Spleen (tissue), 11 donors: ENCODE measurements at regions not wholly inside any gene's neighbourhood (a gene's known extent, or its start where the extent isn't known, plus 50 kb on each side); places are given as distances from the start of the nearest gene placed in this dataset.

Source experiments
- DNase-seq: peaks from one replicate; pipeline ENCODE4 v3.0.0-alpha.2; 2020
- H3K27ac ChIP-seq, 8 donors: fragments of 200-600 bp; sonication (generic) in 7 of 8; 1 replicate in 4 of 8; 2 replicates in 4 of 8; pipeline versions ENCODE4 v1.5.0 to v1.8.0; 2016 to 2021; ENCODE audit warnings: inconsistent platforms in 4 of 8, mild to moderate bottlenecking in 4 of 8, moderate library complexity in 1 of 8
- H3K27me3 ChIP-seq, 7 donors: fragments of 200-600 bp; sonication (generic) in 6 of 7; replicated peaks in 1 of 7; 1 replicate in 4 of 7; 2 replicates in 3 of 7; pipeline versions ENCODE4 v1.5.0 to v1.8.0; 2016 to 2021; ENCODE audit warnings: inconsistent platforms in 3 of 7, mild to moderate bottlenecking in 1 of 7
- H3K36me3 ChIP-seq, 6 donors: fragments of 200-600 bp; sonication (generic) in 5 of 6; 1 replicate in 4 of 6; 2 replicates in 2 of 6; pipeline versions ENCODE4 v1.5.0 to v1.8.0; 2016 to 2021; ENCODE audit warnings: inconsistent platforms in 2 of 6
- H3K4me1 ChIP-seq, 6 donors: fragments of 200-600 bp; sonication (generic) in 5 of 6; 1 replicate in 3 of 6; 2 replicates in 3 of 6; pipeline versions ENCODE4 v1.5.0 to v1.8.0; 2016 to 2021; ENCODE audit warnings: inconsistent platforms in 3 of 6
- H3K4me3 ChIP-seq, 8 donors: fragments of 200-600 bp; sonication (generic) in 7 of 8; 1 replicate in 4 of 8; 2 replicates in 4 of 8; pipeline versions ENCODE4 v1.5.0 to v1.8.0; 2016 to 2021; ENCODE audit warnings: inconsistent platforms in 4 of 8, mild to moderate bottlenecking in 4 of 8, moderate library complexity in 2 of 8
- H3K9me3 ChIP-seq, 8 donors: fragments of 200-600 bp; sonication (generic) in 7 of 8; 1 replicate in 4 of 8; 2 replicates in 4 of 8; pipeline versions ENCODE4 v1.5.0 to v1.8.0; 2016 to 2021; ENCODE audit warnings: inconsistent platforms in 4 of 8
- POLR2A ChIP-seq, 3 donors: fragments of 450-650 bp; IDR thresholded peaks; one replicate each; pipeline ENCODE4 v1.5.1; 2017; ENCODE audit warnings: antibody characterized with exemption in 3 of 3, mild to moderate bottlenecking in 1 of 3
- POLR2AphosphoS5 ChIP-seq, 3 donors: sonication (generic); formaldehyde crosslinking; IDR thresholded peaks; one replicate each; pipeline ENCODE4 v1.5.1; 2017; ENCODE audit warnings: antibody characterized with exemption in 3 of 3
- WGBS, 5 donors: extraction: QIAGEN DNeasy Blood & Tissue Kit in 3 of 5; methylation state at CpG; one replicate each; pipeline versions ENCODE4 v1.1.5 to v1.1.7; 2013 to 2018; 5-methylcytosine and 5-hydroxymethylcytosine counted together
- intact Hi-C: fragments of 100-400 bp; cut with DNase I; formaldehyde crosslinking; loops from one replicate; pipeline ENCODE4 v1.15.0; 2023; ENCODE audit warnings: low total_unique reads
- TF ChIP-seq, protein P1 (sequence below), 11 experiments: fragments of 200-600 bp in 7 of 11; fragments of 450-650 bp in 4 of 11; sonication (generic) in 4 of 11; IDR thresholded peaks in 8 of 11; conservative IDR thresholded peaks in 3 of 11; 1 replicate in 7 of 11; 2 replicates in 4 of 11; pipeline versions ENCODE4 v1.4.0 to v1.8.0; 2016 to 2021; ENCODE audit warnings: antibody characterized with exemption in 11 of 11, inconsistent platforms in 4 of 11, mild to moderate bottlenecking in 1 of 11
- donor health status: healthy with polysubstance abuse.
- donor health status: DM: no; HTN: no; CAD: no; lungs with moderate emphysema.
- donor health status: DM: no; HTN: no; CAD: no.
- donor health status: Bipolar disorder and iron deficiency.
- donor health status: healthy.
- donor health status: DM: no; HTN: no; CAD: no.
- donor health status: DM: yes; HTN: yes; CAD: no.

GRCh38 chr2:38218995-38219394 lies 143.0 kb upstream of the CYP1B1 start:
- H3K4me3 ChIP-seq = no peak overlapping the region
- TF ChIP-seq, protein P1, sequence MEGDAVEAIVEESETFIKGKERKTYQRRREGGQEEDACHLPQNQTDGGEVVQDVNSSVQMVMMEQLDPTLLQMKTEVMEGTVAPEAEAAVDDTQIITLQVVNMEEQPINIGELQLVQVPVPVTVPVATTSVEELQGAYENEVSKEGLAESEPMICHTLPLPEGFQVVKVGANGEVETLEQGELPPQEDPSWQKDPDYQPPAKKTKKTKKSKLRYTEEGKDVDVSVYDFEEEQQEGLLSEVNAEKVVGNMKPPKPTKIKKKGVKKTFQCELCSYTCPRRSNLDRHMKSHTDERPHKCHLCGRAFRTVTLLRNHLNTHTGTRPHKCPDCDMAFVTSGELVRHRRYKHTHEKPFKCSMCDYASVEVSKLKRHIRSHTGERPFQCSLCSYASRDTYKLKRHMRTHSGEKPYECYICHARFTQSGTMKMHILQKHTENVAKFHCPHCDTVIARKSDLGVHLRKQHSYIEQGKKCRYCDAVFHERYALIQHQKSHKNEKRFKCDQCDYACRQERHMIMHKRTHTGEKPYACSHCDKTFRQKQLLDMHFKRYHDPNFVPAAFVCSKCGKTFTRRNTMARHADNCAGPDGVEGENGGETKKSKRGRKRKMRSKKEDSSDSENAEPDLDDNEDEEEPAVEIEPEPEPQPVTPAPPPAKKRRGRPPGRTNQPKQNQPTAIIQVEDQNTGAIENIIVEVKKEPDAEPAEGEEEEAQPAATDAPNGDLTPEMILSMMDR (IDR thresholded peaks at IDR 0.05 in 8 of 11, conservative IDR thresholded peaks at IDR 0.05 in 3 of 11) = no peak
- no peak for TF ChIP-seq POLR2A (IDR thresholded peaks at IDR 0.05)
- no peak for TF ChIP-seq POLR2AphosphoS5 (IDR thresholded peaks at IDR 0.05)
- H3K9me3 ChIP-seq = peaks cover 0 to 9% (median 2%) of the 10 kb centered on the region in 8 donors
- H3K4me1 ChIP-seq = peaks cover 0 to 9% (median 2%) of the 10 kb centered on the region in 6 donors
- intact Hi-C loops = no loop called here
- DNase-seq = no peak
- H3K27me3 ChIP-seq = peaks cover 0 to 22% (median 0%) of the 10 kb centered on the region in 7 donors
- 78 to 82% (median 79%) methylated on average over 5 of the region's 5 CpGs for WGBS, 5 donors
- no peak overlapping the region for H3K27ac ChIP-seq
- no peaks in the 10 kb centered on the region for H3K36me3 ChIP-seq

- DNase-seq = no peak
- intact Hi-C loops = no loop called here
- 43 to 79% (median 67%) methylated on average over 4 of the region's 4 CpGs for WGBS, 5 donors
These were observed 142.6 kb upstream of the CYP1B1 start for GRCh38 chr2:38218591-38218991.

GRCh38 chr2:38217401-38218188 lies 141.6 kb upstream of the CYP1B1 start:
- DNase-seq = no peak
- Histone ChIP-seq H3K36me3 (no peaks in the 10 kb centered on the region), H3K4me1 (peaks cover 0 to 16% (median 4%) of the 10 kb centered on the region in 6 donors), H3K27ac (no peak overlapping the region), H3K4me3 (no peak overlapping the region), H3K9me3 (peaks cover 0 to 9% (median 4%) of the 10 kb centered on the region in 8 donors), H3K27me3 (peaks cover 0 to 18% (median 0%) of the 10 kb centered on the region in 7 donors)
- intact Hi-C loops = no loop called here
- TF ChIP-seq POLR2AphosphoS5 (IDR thresholded peaks at IDR 0.05) (no peak), POLR2A (IDR thresholded peaks at IDR 0.05) (no peak)
- TF ChIP-seq, protein P1 (IDR thresholded peaks at IDR 0.05 in 8 of 11, conservative IDR thresholded peaks at IDR 0.05 in 3 of 11) = no peak
- 51 to 86% (median 83%) methylated on average over 6 of the region's 6 CpGs for WGBS, 5 donors

More at GRCh38 chr2:38218591-38218991, 142.6 kb upstream of the CYP1B1 start:
- peaks cover 0 to 9% (median 2%) of the 10 kb centered on the region in 8 donors for H3K9me3 ChIP-seq
- no peaks in the 10 kb centered on the region for H3K36me3 ChIP-seq
- no peak for TF ChIP-seq POLR2AphosphoS5 (IDR thresholded peaks at IDR 0.05)
- TF ChIP-seq, protein P1 (IDR thresholded peaks at IDR 0.05 in 8 of 11, conservative IDR thresholded peaks at IDR 0.05 in 3 of 11) = no peak
- TF ChIP-seq POLR2A (IDR thresholded peaks at IDR 0.05) = no peak
- no peak overlapping the region for H3K27ac ChIP-seq
- peaks cover 0 to 18% (median 0%) of the 10 kb centered on the region in 7 donors for H3K27me3 ChIP-seq
- H3K4me3 ChIP-seq = no peak overlapping the region
- peaks cover 0 to 13% (median 4%) of the 10 kb centered on the region in 6 donors for H3K4me1 ChIP-seq

- H3K36me3 ChIP-seq = no peaks in the 10 kb centered on the region
- DNase-seq = no peak
- H3K27me3 ChIP-seq = peaks cover 0 to 18% (median 0%) of the 10 kb centered on the region in 7 donors
- H3K9me3 ChIP-seq = peaks cover 0 to 11% (median 7%) of the 10 kb centered on the region in 8 donors
- intact Hi-C loops = no loop called here
- no peak overlapping the region for H3K4me3 ChIP-seq
- no peak overlapping the region for H3K27ac ChIP-seq
- TF ChIP-seq POLR2AphosphoS5 (IDR thresholded peaks at IDR 0.05) (no peak), POLR2A (IDR thresholded peaks at IDR 0.05) (no peak)
- TF ChIP-seq, protein P1 (IDR thresholded peaks at IDR 0.05 in 8 of 11, conservative IDR thresholded peaks at IDR 0.05 in 3 of 11) = no peak
- peaks cover 0 to 16% (median 4%) of the 10 kb centered on the region in 6 donors for H3K4me1 ChIP-seq
These were observed 140.9 kb upstream of the CYP1B1 start for GRCh38 chr2:38216886-38217285.
